Ovary (tissue), 7 donors: ENCODE measurements at regions not wholly inside any gene's neighbourhood (a gene's known extent, or its start where the extent isn't known, plus 50 kb on each side); places are given as distances from the start of the nearest gene placed in this dataset.

ENCODE experiments used
- DNase-seq, 5 donors: peaks; one replicate each; pipeline ENCODE4 v3.0.0-alpha.2; 2019 to 2020
- H3K27ac ChIP-seq, 2 donors: fragments of 200-600 bp; one replicate each; pipeline versions ENCODE4 v1.5.1 to v1.8.0; 2019 to 2022
- H3K27me3 ChIP-seq: fragments of 200-600 bp; one replicate; pipeline ENCODE4 v1.8.0; 2022
- H3K36me3 ChIP-seq: fragments of 200-600 bp; sonication (generic); one replicate; pipeline ENCODE4 v1.5.1; 2019
- H3K4me1 ChIP-seq: one replicate; pipeline ENCODE4 v1.8.1; 2013; ENCODE audit warnings: mild to moderate bottlenecking, moderate library complexity; ENCODE audit not compliant: insufficient read depth
- H3K4me3 ChIP-seq: fragments of 200-600 bp; sonication (generic); one replicate; pipeline ENCODE4 v1.5.1; 2017
- H3K9me3 ChIP-seq, 2 donors: fragments of 200-600 bp in 1 of 2; sonication (generic) in 1 of 2; one replicate each; pipeline versions ENCODE4 v1.5.1 to v1.8.1; 2013 to 2019; ENCODE audit warnings: mild to moderate bottlenecking in 1 of 2, moderate library complexity in 1 of 2
- EP300 ChIP-seq: sonication (generic); formaldehyde crosslinking; IDR thresholded peaks from one replicate; pipeline ENCODE4 v1.6.1; 2017; ENCODE audit warnings: antibody characterized with exemption
- POLR2A ChIP-seq: fragments of 450-650 bp; IDR thresholded peaks from one replicate; pipeline ENCODE4 v1.6.1; 2017; ENCODE audit warnings: antibody characterized with exemption, mild to moderate bottlenecking, moderate library complexity
- WGBS, 3 donors: extraction: QIAGEN DNeasy Blood & Tissue Kit in 1 of 3; methylation state at CpG; one replicate each; pipeline versions ENCODE4 v1.1.5 to v1.1.7; 2013 to 2017; 5-methylcytosine and 5-hydroxymethylcytosine counted together
- intact Hi-C, 4 donors: fragments of 100-400 bp; cut with DNase I; formaldehyde crosslinking; loops; one replicate each; pipeline versions ENCODE4 v1.11.0 to v1.15.1; 2022 to 2023
- TF ChIP-seq, protein P1 (sequence below), 3 donors: fragments of 450-650 bp in 2 of 3; fragments of 200-600 bp in 1 of 3; IDR thresholded peaks; one replicate each; pipeline versions ENCODE4 v1.5.1 to v1.8.0; 2016 to 2022; ENCODE audit warnings: antibody characterized with exemption in 3 of 3, mild to moderate bottlenecking in 1 of 3
- donor health status: DM: no; HTN: no; CAD: no; lungs with moderate emphysema.
- donor health status: DM: no; HTN: no; CAD: no.
- donor health status: Bipolar disorder and iron deficiency.
- donor health status: DM: no; HTN: no; CAD: no.
- donor health status: DM: yes; HTN: yes; CAD: no.

- Histone ChIP-seq H3K36me3 (no peaks in the 10 kb centered on the region), H3K9me3 (no peaks in the 10 kb centered on the region), H3K27me3 (no peaks in the 10 kb centered on the region), H3K27ac (no peak overlapping the region), H3K4me3 (no peak overlapping the region), H3K4me1 (no peaks in the 10 kb centered on the region)
- intact Hi-C loops: loop anchor here in 2 of 4 donors (10.0 kb wide), 2 partner anchors 457 to 537 kb away; no protein-coding TSS in a partner anchor
- TF ChIP-seq POLR2A: no peak
- TF ChIP-seq EP300: no peak
- TF ChIP-seq, protein P1, sequence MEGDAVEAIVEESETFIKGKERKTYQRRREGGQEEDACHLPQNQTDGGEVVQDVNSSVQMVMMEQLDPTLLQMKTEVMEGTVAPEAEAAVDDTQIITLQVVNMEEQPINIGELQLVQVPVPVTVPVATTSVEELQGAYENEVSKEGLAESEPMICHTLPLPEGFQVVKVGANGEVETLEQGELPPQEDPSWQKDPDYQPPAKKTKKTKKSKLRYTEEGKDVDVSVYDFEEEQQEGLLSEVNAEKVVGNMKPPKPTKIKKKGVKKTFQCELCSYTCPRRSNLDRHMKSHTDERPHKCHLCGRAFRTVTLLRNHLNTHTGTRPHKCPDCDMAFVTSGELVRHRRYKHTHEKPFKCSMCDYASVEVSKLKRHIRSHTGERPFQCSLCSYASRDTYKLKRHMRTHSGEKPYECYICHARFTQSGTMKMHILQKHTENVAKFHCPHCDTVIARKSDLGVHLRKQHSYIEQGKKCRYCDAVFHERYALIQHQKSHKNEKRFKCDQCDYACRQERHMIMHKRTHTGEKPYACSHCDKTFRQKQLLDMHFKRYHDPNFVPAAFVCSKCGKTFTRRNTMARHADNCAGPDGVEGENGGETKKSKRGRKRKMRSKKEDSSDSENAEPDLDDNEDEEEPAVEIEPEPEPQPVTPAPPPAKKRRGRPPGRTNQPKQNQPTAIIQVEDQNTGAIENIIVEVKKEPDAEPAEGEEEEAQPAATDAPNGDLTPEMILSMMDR (IDR thresholded peaks at IDR 0.05): no peak
- 88 to 95% (median 92%) methylated on average over 7 to 8 of the region's 8 CpGs for WGBS, 3 donors
- DNase-seq: no peak
These were observed 59.3 kb upstream of the TMEM72 start for GRCh38 chr10:44851881-44852280.

DNA sequence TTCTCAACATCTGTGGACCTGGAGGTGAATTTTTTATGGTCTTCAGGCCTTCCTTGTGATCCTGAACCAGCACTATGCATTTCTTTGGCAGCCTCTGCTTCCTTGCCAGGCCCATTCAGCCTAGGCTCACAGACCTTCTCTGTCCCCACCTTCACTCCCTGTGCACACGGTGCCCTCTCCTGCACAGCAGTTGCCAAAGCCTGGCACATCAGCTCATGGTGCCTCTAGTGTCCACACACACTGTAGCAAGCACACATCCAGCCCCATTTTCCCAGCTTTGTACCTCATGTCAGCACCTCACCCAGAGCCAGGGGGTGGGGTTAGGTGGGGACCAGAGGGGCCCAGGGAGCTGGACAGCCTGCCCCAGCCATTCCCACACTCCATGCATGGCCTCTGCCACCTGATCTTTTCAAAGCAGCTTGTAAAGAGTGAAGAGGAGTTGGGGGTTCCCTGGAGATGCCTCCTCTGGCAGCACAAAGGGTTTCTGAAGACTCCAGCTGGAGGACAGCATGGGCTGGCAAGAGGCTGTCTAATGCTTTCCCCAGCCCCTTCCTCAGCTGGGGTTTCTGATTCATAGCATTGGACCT, 57.9 kb upstream of the TMEM72 start:
- intact Hi-C loops: loop anchor here in 2 of 4 donors (10.0 kb wide), 2 partner anchors 458 to 538 kb away; no protein-coding TSS in a partner anchor
- WGBS, 3 donors: 58 to 75% (median 68%) methylated on average over 1 of the region's 1 CpG
- Histone ChIP-seq H3K27ac (no peak overlapping the region), H3K4me3 (no peak overlapping the region), H3K27me3 (no peaks in the 10 kb centered on the region), H3K36me3 (no peaks in the 10 kb centered on the region), H3K9me3 (no peaks in the 10 kb centered on the region), H3K4me1 (peaks cover 2% of the 10 kb centered on the region)
- no peak for DNase-seq
- no peak for TF ChIP-seq POLR2A
- TF ChIP-seq, protein P1 (IDR thresholded peaks at IDR 0.05): no peak
- no peak for TF ChIP-seq EP300

GRCh38 chr10:44853796-44854195, 57.3 kb upstream of the TMEM72 start:
- H3K27me3 ChIP-seq: no peaks in the 10 kb centered on the region
- no peaks in the 10 kb centered on the region for H3K36me3 ChIP-seq
- DNase-seq: no peak
- WGBS, 3 donors: 89 to 96% (median 94%) methylated on average over 6 of the region's 6 CpGs
- no peaks in the 10 kb centered on the region for H3K9me3 ChIP-seq
- TF ChIP-seq EP300: no peak
- TF ChIP-seq POLR2A: no peak
- TF ChIP-seq, protein P1 (IDR thresholded peaks at IDR 0.05): no peak
- intact Hi-C loops: loop anchor here in 2 of 4 donors (10.0 kb wide), 2 partner anchors 459 to 539 kb away; no protein-coding TSS in a partner anchor
- no peak overlapping the region for H3K27ac ChIP-seq
- H3K4me1 ChIP-seq: peaks cover 2% of the 10 kb centered on the region
- no peak overlapping the region for H3K4me3 ChIP-seq

GRCh38 chr10:44854693-44855350, 56.3 kb upstream of the TMEM72 start:
- H3K9me3 ChIP-seq: no peaks in the 10 kb centered on the region
- H3K27ac ChIP-seq: no peak overlapping the region
- DNase-seq: no peak
- H3K27me3 ChIP-seq: no peaks in the 10 kb centered on the region
- WGBS, 3 donors: 87 to 93% (median 93%) methylated on average over 9 of the region's 9 CpGs
- peaks cover 2% of the 10 kb centered on the region for H3K4me1 ChIP-seq
- intact Hi-C loops: loop anchor here (5.0 to 10.0 kb wide), 4 partner anchors 460 to 1183 kb away; no protein-coding TSS in a partner anchor
- H3K36me3 ChIP-seq: no peaks in the 10 kb centered on the region
- no peak overlapping the region for H3K4me3 ChIP-seq
- TF ChIP-seq EP300 (no peak), POLR2A (no peak)
- TF ChIP-seq, protein P1 (IDR thresholded peaks at IDR 0.05): no peak
